ENCODE measurements at regions not wholly inside any gene's neighbourhood (a gene's known extent, or its start where the extent isn't known, plus 50 kb on each side); places are given as distances from the start of the nearest gene placed in this dataset.
"Not testable (repeated sequence)": the region's sequence is repeated elsewhere in the genome, so short reads cannot be mapped to it uniquely, and the experiment has no call there.

GRCh38 chr9:99638971-99639370, 182.7 kb upstream of the NR4A3 start:
- no peak for DNase-seq

GRCh38 chr9:99647604-99648003, 174.1 kb upstream of the NR4A3 start:
- DNase-seq = no peak

- DNase-seq = no peak
Measured at GRCh38 chr9:99650187-99650874, 171.4 kb upstream of the NR4A3 start.

- no peak for DNase-seq
Measured at GRCh38 chr9:99660191-99660636, 161.5 kb upstream of the NR4A3 start.

GRCh38 chr9:99663297-99663696, 158.4 kb upstream of the NR4A3 start:
- DNase-seq = no peak

- DNase-seq = no peak
Measured at GRCh38 chr9:99663856-99664255, 157.8 kb upstream of the NR4A3 start.

- DNase-seq = peak; percentile 20
Measured at GRCh38 chr9:99666571-99666970, 155.1 kb upstream of the NR4A3 start.

- DNase-seq = not testable (repeated sequence)
Measured at GRCh38 chr9:99670886-99671285, 150.8 kb upstream of the NR4A3 start.

- no peak for DNase-seq
Measured at GRCh38 chr9:99677281-99677680, 144.4 kb upstream of the NR4A3 start.

- DNase-seq = no peak
Measured at GRCh38 chr9:99678566-99678965, 143.1 kb upstream of the NR4A3 start.

GRCh38 chr9:99680191-99680590, 141.5 kb upstream of the NR4A3 start:
- no peak for DNase-seq

- no peak for DNase-seq
Measured at GRCh38 chr9:99681113-99681512, 140.6 kb upstream of the NR4A3 start.

- DNase-seq = no peak
Measured at GRCh38 chr9:99682378-99682777, 139.3 kb upstream of the NR4A3 start.

GRCh38 chr9:99682870-99683269, 138.8 kb upstream of the NR4A3 start:
- DNase-seq = no peak

- DNase-seq = peak; percentile 93
Measured at GRCh38 chr9:99690573-99690972, 131.1 kb upstream of the NR4A3 start.

GRCh38 chr9:99693888-99694287, 127.8 kb upstream of the NR4A3 start:
- no peak for DNase-seq

- no peak for DNase-seq
Measured at GRCh38 chr9:99694393-99694792, 127.3 kb upstream of the NR4A3 start.

GRCh38 chr9:99699396-99699795, 122.3 kb upstream of the NR4A3 start:
- no peak for DNase-seq

- no peak for DNase-seq
Measured at GRCh38 chr9:99712214-99712613, 109.5 kb upstream of the NR4A3 start.

- DNase-seq = no peak
Measured at GRCh38 chr9:99713838-99714306, 107.8 kb upstream of the NR4A3 start.

GRCh38 chr9:99718631-99719030, 103.1 kb upstream of the NR4A3 start:
- DNase-seq = no peak

- no peak for DNase-seq
Measured at GRCh38 chr9:99720455-99721050, 101.1 kb upstream of the NR4A3 start.

GRCh38 chr9:99721898-99722297, 99.8 kb upstream of the NR4A3 start:
- DNase-seq = no peak

GRCh38 chr9:99722877-99723276, 98.8 kb upstream of the NR4A3 start:
- DNase-seq = no peak

GRCh38 chr9:99724640-99725039, 97.0 kb upstream of the NR4A3 start:
- no peak for DNase-seq
